ENCODE measurements at regions not wholly inside any gene's neighbourhood (a gene's known extent, or its start where the extent isn't known, plus 50 kb on each side); places are given as distances from the start of the nearest gene placed in this dataset.

- no peak for DNase-seq
Measured at GRCh38 chr17:51496378-51496777, 236.0 kb downstream of the UTP18 start.

- no peak for DNase-seq
Measured at GRCh38 chr17:51499897-51500296, 239.6 kb downstream of the UTP18 start.

- no peak for DNase-seq
Measured at GRCh38 chr17:51500454-51500853, 240.1 kb downstream of the UTP18 start.

GRCh38 chr17:51505450-51505849, 245.1 kb downstream of the UTP18 start:
- DNase-seq = no peak

- DNase-seq = no peak
Measured at GRCh38 chr17:51507444-51507843, 247.1 kb downstream of the UTP18 start.

GRCh38 chr17:51508048-51508447, 247.7 kb downstream of the UTP18 start:
- DNase-seq = no peak

GRCh38 chr17:51510940-51511339, 250.6 kb downstream of the UTP18 start:
- no peak for DNase-seq

- DNase-seq = no peak
Measured at GRCh38 chr17:51512220-51512907, 252.0 kb downstream of the UTP18 start.

- no peak for DNase-seq
Measured at GRCh38 chr17:51516924-51517323, 256.6 kb downstream of the UTP18 start.

- DNase-seq = no peak
Measured at GRCh38 chr17:51524524-51524923, 264.2 kb downstream of the UTP18 start.

- no peak for DNase-seq
Measured at GRCh38 chr17:51526507-51526906, 266.2 kb downstream of the UTP18 start.

- no peak for DNase-seq
Measured at GRCh38 chr17:51527225-51527982, 267.1 kb downstream of the UTP18 start.

- no peak for DNase-seq
Measured at GRCh38 chr17:51528111-51528510, 267.8 kb downstream of the UTP18 start.

- DNase-seq = no peak
Measured at GRCh38 chr17:51533219-51533618, 272.9 kb downstream of the UTP18 start.

GRCh38 chr17:51533821-51534220, 273.5 kb downstream of the UTP18 start:
- no peak for DNase-seq

GRCh38 chr17:51536627-51537026, 276.3 kb downstream of the UTP18 start:
- DNase-seq = no peak

- DNase-seq = no peak
Measured at GRCh38 chr17:51537996-51538550, 277.7 kb downstream of the UTP18 start.

- no peak for DNase-seq
Measured at GRCh38 chr17:51540151-51540550, 279.8 kb downstream of the UTP18 start.

GRCh38 chr17:51541215-51541614, 280.9 kb downstream of the UTP18 start:
- DNase-seq = no peak

- DNase-seq = no peak
Measured at GRCh38 chr17:51546114-51546513, 285.8 kb downstream of the UTP18 start.

GRCh38 chr17:51548125-51548524, 287.8 kb downstream of the UTP18 start:
- DNase-seq = no peak

- no peak for DNase-seq
Measured at GRCh38 chr17:51555153-51555552, 294.8 kb downstream of the UTP18 start.

- no peak for DNase-seq
Measured at GRCh38 chr17:51559778-51560177, 299.4 kb downstream of the UTP18 start.

- no peak for DNase-seq
Measured at GRCh38 chr17:51560398-51560797, 300.1 kb downstream of the UTP18 start.

Data from inflammatory macrophage treated with lipopolysaccharide for 1 hour (primary cell).